HG03565 (cell line): ENCODE measurements at regions not wholly inside any gene's neighbourhood (a gene's known extent, or its start where the extent isn't known, plus 50 kb on each side); places are given as distances from the start of the nearest gene placed in this dataset.
A peak's percentile ranks its signal among the peaks of the same experiment; 100 is the strongest.
"Not testable (repeated sequence)": the region's sequence is repeated elsewhere in the genome, so short reads cannot be mapped to it uniquely, and the experiment has no call there.

Experiments
- ATAC-seq: cut with Tn5 transposase; IDR thresholded peaks from one replicate; pipeline ENCODE4 v1.9.1; 2021; ENCODE audit warnings: mild to moderate bottlenecking, moderate library complexity; ENCODE audit not compliant: unreplicated experiment

- no peak for ATAC-seq
Observed at GRCh38 chrX:3815896-3816664, 102.6 kb upstream of the PRKX start.

- peak; percentile 24 for ATAC-seq
Observed at GRCh38 chrX:3811331-3812311, 98.2 kb upstream of the PRKX start.

- no peak for ATAC-seq
Observed at GRCh38 chrX:3807906-3808305, 94.5 kb upstream of the PRKX start.

DNA sequence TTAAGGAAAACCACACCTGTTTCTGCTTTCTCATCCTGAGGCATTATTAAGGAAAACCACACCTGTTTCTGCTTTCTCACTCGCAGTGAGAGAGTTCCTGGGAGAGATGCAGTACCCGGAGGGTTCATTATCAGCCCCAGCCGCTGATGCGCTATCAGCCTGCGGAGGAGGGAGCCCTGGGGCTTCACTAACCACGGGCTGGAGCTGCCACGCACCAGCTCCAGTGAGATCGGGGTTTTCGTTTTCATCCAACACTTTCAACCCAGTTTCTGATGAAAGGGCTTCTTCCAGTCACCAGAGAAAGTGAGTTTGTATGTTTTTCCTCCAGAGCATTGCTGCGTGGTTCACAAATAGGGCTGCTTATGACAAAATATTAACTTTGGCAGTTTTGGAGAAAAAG is 93.2 kb upstream of the PRKX start:
- ATAC-seq = no peak

DNA sequence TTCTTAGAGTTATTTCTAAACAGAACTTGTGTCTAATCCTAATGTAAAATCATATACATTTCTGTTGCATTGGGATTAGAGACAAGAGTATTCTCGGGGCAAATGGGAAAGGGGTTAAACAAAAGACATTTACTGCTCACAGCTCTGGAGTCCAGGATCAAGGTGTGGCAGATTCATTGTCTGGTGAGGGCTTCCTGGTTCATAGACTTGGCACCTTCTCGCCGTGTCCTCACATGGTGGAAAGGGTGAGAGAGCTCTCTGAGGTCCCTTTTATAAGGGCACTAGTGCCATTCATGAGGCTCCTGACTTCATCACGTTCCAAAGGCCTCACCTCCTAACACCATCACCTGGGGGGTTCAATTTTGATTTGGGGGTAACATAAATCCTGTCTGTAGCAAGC is 90.3 kb upstream of the PRKX start:
- no peak for ATAC-seq

GRCh38 chrX:3803305-3803704 is 89.9 kb upstream of the PRKX start:
- no peak for ATAC-seq

GRCh38 chrX:3795411-3795810 is 82.0 kb upstream of the PRKX start:
- ATAC-seq = not testable (repeated sequence)

GRCh38 chrX:3791449-3791848 is 78.0 kb upstream of the PRKX start:
- ATAC-seq = no peak

GRCh38 chrX:3788494-3789233 is 75.2 kb upstream of the PRKX start:
- ATAC-seq = no peak

DNA sequence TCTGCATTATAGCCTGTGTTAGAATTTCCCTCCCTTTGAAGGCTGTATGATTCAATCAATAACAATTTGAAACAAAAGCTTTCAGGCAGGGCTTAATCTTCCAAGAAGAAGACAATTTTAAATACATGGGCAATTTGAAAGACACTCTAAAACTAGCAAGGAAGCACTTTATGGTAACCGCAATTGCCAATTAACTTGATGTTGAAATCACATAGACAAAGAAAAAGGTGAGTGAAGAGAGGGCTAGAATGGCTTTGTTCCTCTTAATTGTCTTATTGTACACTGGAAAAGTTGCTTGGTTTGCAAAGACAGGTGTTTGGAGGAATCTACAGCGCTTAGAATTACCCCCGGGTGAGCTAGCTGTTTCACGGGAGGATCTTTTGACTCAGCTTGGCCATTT is 74.4 kb upstream of the PRKX start:
- no peak for ATAC-seq

GRCh38 chrX:3785822-3786221 is 72.4 kb upstream of the PRKX start:
- not testable (repeated sequence) for ATAC-seq

DNA sequence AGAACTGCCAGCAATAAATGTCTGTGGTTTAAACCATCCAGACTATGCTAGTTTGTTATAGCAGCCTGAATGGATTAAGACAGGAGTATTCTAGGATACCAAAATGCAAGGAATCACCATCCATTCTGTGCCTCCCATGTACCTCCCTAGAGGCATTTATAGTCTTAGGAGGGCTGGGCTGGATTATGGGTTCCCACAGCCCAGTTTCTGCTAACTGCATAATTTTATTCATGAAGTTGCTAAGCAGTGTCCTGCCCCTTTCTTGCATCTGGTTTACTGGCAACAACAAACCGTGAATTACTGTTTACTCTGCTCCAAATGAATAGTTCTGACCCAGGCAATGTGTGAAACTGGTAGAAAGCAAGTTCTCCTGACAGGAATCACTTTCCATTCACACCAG is 67.1 kb upstream of the PRKX start:
- no peak for ATAC-seq

- no peak for ATAC-seq
Observed at GRCh38 chrX:3779546-3779945, 66.1 kb upstream of the PRKX start.

DNA sequence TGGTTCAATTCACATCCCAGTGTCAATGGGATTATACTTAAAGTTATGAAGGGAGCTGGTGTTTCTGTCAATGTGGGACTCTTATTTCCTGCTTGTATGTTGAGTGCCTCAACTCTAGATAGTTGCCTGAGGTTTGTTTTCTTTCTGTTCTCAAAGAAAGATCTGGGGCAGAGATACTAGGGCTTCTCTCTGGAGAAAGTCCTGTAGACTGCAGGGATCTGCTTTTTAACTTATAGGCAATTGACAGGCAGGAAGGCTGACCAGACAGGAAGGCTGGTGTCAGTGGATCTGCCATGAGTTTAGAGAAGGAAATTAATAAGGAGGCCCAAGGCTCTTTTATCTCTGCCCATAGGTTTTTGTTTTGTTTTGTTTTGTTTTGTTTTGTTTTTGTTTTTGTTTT is 64.0 kb upstream of the PRKX start:
- no peak for ATAC-seq

DNA sequence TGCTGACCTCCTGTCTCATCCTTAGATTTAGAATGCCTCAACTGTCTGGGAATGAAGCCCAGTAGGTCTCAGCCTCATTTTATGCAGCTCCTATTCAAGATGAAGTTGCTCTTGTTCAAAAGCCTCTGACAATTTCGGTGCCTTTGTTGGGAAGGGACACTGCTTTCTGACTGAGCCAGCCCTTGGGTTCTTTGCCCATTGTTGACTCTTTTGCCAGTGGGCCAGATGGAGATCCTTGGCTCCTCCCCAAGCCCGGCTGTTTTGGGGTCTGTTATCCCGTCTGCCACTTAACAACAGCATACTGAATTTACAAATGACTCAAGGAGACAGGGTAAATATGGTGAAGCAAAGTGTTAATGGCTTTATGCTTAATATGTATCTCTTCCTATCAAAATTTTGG is 58.3 kb upstream of the PRKX start:
- no peak for ATAC-seq

- no peak for ATAC-seq
Observed at GRCh38 chrX:3768881-3769280, 55.4 kb upstream of the PRKX start.
